Upper lobe of left lung (tissue), 4 donors: ENCODE measurements at regions not wholly inside any gene's neighbourhood (a gene's known extent, or its start where the extent isn't known, plus 50 kb on each side); places are given as distances from the start of the nearest gene placed in this dataset.

Source experiments
- CTCF ChIP-seq, 6 experiments: fragments of 450-650 bp in 4 of 6; fragments of 200-600 bp in 2 of 6; sonication (generic) in 2 of 6; IDR thresholded peaks; one replicate each; pipeline ENCODE4 v1.5.1; 2016 to 2019; ENCODE audit warnings: antibody characterized with exemption in 6 of 6
- EP300 ChIP-seq, 4 donors: sonication (generic); formaldehyde crosslinking; IDR thresholded peaks; one replicate each; pipeline ENCODE4 v1.5.1; 2017; ENCODE audit warnings: antibody characterized with exemption in 4 of 4, control low read depth in 2 of 4
- POLR2A ChIP-seq, 4 donors: fragments of 450-650 bp; IDR thresholded peaks; one replicate each; pipeline ENCODE4 v1.5.1; 2016 to 2017; ENCODE audit warnings: antibody characterized with exemption in 4 of 4, mild to moderate bottlenecking in 2 of 4
- POLR2AphosphoS5 ChIP-seq, 2 donors: sonication (generic); formaldehyde crosslinking; IDR thresholded peaks; one replicate each; pipeline ENCODE4 v1.5.1; 2017; ENCODE audit warnings: antibody characterized with exemption in 2 of 2

DNA sequence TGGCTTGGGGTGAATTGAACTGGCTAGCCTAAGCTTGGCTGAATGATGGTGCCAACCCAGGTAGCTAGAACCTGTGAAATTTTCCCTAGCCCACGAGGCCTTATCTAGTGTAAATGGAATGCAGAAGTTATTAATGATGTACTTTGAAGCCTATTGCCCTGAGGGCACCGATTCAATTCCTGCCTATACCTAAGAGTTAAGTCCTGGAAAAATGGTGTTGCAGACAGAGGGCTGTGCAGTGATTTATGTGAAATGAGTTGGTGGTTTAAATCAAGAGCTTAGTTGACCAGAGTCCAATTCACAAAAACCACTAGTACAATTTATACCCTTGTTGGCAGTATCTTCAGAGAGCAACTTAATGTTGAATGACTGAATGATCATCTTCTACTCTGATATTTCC, 373.8 kb upstream of the JAG1 start:
- TF ChIP-seq CTCF (IDR thresholded peaks at IDR 0.05) (no peak), EP300 (IDR thresholded peaks at IDR 0.05) (no peak), POLR2A (IDR thresholded peaks at IDR 0.05) (no peak), POLR2AphosphoS5 (IDR thresholded peaks at IDR 0.05) (no peak)
